GM12873 (cell line): ENCODE measurements at regions not wholly inside any gene's neighbourhood (a gene's known extent, or its start where the extent isn't known, plus 50 kb on each side); places are given as distances from the start of the nearest gene placed in this dataset.

Experiments used
- CTCF ChIP-seq: IDR thresholded peaks from 2 replicates; pipeline ENCODE4 v1.5.1; 2012; ENCODE audit warnings: low read depth, mild to moderate bottlenecking, moderate library complexity, low read length, control low read depth; ENCODE audit not compliant: insufficient read depth; ENCODE audit errors: missing control alignments

GRCh38 chr9:89755821-89756220 lies 151.0 kb downstream of the GADD45G start:
- TF ChIP-seq CTCF = no peak

DNA sequence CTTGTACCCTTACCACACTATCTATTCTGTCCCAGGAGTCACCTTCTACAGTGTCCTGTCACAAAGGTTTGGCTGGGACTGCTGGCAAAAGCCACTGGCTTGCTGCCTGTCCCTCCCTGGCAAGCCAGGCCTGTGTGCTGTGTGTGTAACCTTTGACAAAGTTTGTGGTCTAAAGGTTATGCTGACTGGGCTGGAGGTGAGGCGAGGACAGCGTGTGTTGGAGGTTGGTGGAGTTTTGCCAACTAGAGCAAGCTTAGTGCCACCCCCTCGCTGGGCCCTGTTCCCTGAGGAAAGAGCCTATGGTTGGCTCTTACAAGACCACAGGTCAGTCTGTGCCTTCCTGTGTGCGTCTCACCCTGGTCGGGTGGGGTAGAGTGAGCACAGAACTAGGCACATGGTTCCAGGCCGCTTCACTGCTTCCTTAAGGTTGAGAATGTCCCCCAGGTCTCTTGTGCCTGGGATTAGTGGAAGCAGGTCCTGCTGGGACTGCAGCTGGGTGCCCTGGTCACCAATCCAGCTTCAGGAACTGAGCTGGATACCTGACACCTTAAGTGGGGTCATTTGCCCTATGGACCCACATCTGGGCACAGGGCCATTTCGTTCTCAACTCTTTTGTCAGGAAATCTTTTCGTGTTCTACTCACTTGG lies 152.2 kb downstream of the GADD45G start:
- TF ChIP-seq CTCF = no peak

DNA sequence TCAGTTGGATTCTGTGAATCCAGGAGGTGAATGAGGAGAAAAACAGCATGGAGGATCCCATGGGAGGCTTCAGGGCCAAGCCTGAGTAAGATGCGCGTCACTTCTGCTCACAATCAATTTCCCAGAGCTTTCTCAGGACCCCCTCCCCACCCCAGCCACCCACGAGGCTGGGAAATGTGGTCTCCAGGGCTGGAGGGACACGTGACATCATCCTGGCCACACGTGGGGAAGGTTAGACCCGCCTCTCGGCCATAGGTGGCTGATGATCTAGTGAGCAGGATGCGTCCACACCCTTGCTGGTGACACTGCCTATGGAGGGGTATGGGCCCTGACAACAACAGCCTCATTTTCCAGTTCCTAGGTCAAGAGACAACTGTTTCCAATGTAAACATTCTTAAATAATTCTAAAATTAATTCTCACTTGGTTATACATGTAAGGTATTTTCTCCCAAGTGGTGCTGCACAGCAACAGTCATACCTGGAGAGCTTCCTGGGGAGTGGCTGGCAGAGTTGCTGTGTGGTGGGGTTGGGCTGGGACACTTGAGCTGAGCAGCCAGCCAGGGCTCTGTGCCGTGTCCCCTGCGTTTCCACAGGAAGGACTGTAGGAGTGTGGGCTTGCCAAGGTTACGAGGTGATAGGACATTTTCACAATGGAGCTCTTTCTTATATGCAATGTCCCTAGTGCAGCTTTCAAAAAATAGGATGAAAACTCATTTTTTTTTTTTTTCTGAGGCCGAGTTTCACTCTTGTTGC lies 153.1 kb downstream of the GADD45G start:
- no peak for TF ChIP-seq CTCF

DNA sequence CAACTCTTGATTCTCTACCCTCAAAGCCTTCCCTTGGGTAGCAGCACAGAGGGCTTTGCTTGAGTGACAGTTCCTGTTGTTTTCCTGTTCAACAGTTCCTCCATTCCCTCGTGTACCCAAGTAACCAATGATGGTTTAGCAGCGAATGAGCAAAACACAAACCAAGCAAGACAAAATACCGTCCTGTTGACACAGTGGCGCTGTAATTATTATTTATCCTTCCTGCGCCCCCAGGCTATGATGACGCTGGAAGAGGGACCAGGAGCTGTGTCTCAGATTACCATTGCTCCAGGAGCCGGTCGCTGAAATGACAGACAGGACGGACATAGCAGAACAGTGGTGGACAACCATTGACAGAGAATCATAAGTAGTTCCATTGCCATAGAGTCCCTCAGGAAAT lies 154.8 kb downstream of the GADD45G start:
- no peak for TF ChIP-seq CTCF

DNA sequence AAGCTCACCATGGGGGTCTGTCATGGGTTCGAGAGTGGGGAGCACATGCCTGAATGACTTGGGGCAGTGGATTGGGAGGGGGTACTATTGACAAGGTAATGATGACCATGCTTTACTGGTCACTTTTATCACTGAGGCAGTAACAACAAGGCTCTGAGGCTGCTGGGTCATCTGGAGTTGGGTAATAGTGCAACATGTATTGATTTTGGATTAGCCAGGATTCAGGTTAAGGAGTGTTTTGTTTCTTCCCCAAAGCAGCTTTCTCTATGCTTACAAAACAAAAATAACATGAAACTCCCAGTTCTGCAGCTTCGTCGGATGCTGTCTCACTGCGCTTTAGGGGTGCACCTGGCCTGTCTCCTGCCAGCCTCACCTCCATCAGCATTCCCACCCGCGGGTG lies 155.3 kb downstream of the GADD45G start:
- no peak for TF ChIP-seq CTCF

DNA sequence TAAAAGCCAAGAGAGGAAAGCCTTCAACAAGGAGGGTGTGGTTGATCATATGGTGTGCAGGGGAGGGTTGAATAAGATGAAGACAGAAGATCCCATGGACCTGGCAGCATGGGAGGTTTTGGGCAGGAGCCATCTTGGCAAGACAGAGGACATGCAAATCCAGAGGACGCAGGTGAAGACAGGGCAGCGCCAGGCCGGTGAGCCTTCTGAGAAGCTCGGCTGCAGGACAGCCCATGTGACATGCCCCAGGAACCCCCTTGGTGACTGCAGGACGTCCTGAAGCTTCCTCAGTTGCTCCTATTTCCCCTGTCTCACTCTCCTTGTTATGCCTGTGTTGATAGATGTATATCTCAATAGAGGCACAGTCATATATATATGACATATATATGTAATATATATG lies 159.4 kb downstream of the GADD45G start:
- no peak for TF ChIP-seq CTCF

- no peak for TF ChIP-seq CTCF
These were observed 160.6 kb downstream of the GADD45G start for GRCh38 chr9:89765211-89765946.
